Mesenchymal stem cell (in vitro differentiated cells and primary cell): ENCODE measurements at regions not wholly inside any gene's neighbourhood (a gene's known extent, or its start where the extent isn't known, plus 50 kb on each side); places are given as distances from the start of the nearest gene placed in this dataset.

Experiments
- DNase-seq: peaks from one replicate; pipeline ENCODE4 v3.0.0-alpha.2; 2013
- H2AFZ ChIP-seq: one replicate; pipeline ENCODE4 v1.6.1; 2013; ENCODE audit warnings: low read depth, mild to moderate bottlenecking, control low read depth, inconsistent platforms, low read length, moderate library complexity
- H2AK5ac ChIP-seq: 2 replicates; pipeline ENCODE4 v1.6.1; 2013; ENCODE audit warnings: low read length, moderate library complexity, mild to moderate bottlenecking, inconsistent platforms; ENCODE audit not compliant: severe bottlenecking
- H2BK120ac ChIP-seq: one replicate; pipeline ENCODE4 v1.6.1; 2013; ENCODE audit warnings: low read depth, mild to moderate bottlenecking, inconsistent platforms, low read length, moderate library complexity
- H2BK12ac ChIP-seq, 2 experiments: one replicate each; pipeline ENCODE4 v1.6.1; 2013; ENCODE audit warnings: inconsistent platforms in 2 of 2, low read length in 2 of 2, mild to moderate bottlenecking in 2 of 2, moderate library complexity in 2 of 2, control low read depth in 1 of 2
- H2BK15ac ChIP-seq: one replicate; pipeline ENCODE4 v1.6.1; 2013; ENCODE audit warnings: mild to moderate bottlenecking, low read depth, inconsistent platforms; ENCODE audit not compliant: poor library complexity, severe bottlenecking
- H2BK5ac ChIP-seq: 2 replicates; pipeline ENCODE4 v1.6.1; 2013; ENCODE audit warnings: low read depth, mild to moderate bottlenecking, low read length, control low read depth, inconsistent platforms; ENCODE audit not compliant: poor library complexity, severe bottlenecking
- H3K14ac ChIP-seq, 2 experiments: one replicate each; pipeline ENCODE4 v1.6.1; 2013; ENCODE audit warnings: inconsistent platforms in 2 of 2, low read length in 2 of 2, control low read depth in 1 of 2, mild to moderate bottlenecking in 1 of 2, moderate library complexity in 1 of 2
- H3K18ac ChIP-seq, 2 experiments: one replicate each; pipeline ENCODE4 v1.6.1; 2013; ENCODE audit warnings: inconsistent platforms in 2 of 2, low read length in 2 of 2, control low read depth in 1 of 2, low read depth in 1 of 2, mild to moderate bottlenecking in 1 of 2
- H3K23ac ChIP-seq, 2 experiments: one replicate each; pipeline ENCODE4 v1.6.1; 2013; ENCODE audit warnings: inconsistent platforms in 2 of 2, low read length in 2 of 2, mild to moderate bottlenecking in 2 of 2, moderate library complexity in 2 of 2, control low read depth in 1 of 2
- H3K27ac ChIP-seq: 2 replicates; pipeline ENCODE4 v1.5.1; 2013; ENCODE audit warnings: mild to moderate bottlenecking, moderate library complexity, low read length, control low read depth, inconsistent platforms; ENCODE audit not compliant: poor library complexity, severe bottlenecking
- H3K27me3 ChIP-seq, 2 experiments: 2 replicates each; pipeline versions ENCODE4 v1.6.1 to v1.7.0; 2013; ENCODE audit warnings: low read length in 2 of 2, mild to moderate bottlenecking in 2 of 2, moderate library complexity in 2 of 2, control low read depth in 1 of 2, inconsistent platforms in 1 of 2; ENCODE audit not compliant: control insufficient read depth in 1 of 2, insufficient read depth in 1 of 2
- H3K36me3 ChIP-seq, 2 experiments: 2 replicates each; pipeline versions ENCODE4 v1.6.1 to v1.7.0; 2013; ENCODE audit warnings: low read length in 2 of 2, control low read depth in 1 of 2, inconsistent platforms in 1 of 2, low read depth in 1 of 2, mild to moderate bottlenecking in 1 of 2; ENCODE audit not compliant: insufficient read depth in 2 of 2, control insufficient read depth in 1 of 2
- H3K4ac ChIP-seq, 2 experiments: one replicate each; pipeline ENCODE4 v1.6.1; 2013; ENCODE audit warnings: inconsistent platforms in 2 of 2, low read length in 2 of 2, mild to moderate bottlenecking in 2 of 2, moderate library complexity in 2 of 2, control low read depth in 1 of 2, low read depth in 1 of 2
- H3K4me1 ChIP-seq: 2 replicates; pipeline ENCODE4 v1.6.1; 2013; ENCODE audit warnings: low read depth, low read length, control low read depth; ENCODE audit not compliant: control insufficient read depth, insufficient read depth
- H3K4me2 ChIP-seq: 2 replicates; pipeline ENCODE4 v1.6.1; 2013; ENCODE audit warnings: low read length, mild to moderate bottlenecking, inconsistent platforms; ENCODE audit not compliant: poor library complexity, severe bottlenecking
- H3K4me3 ChIP-seq, 2 experiments: 2 replicates each; pipeline versions ENCODE4 v1.5.1 to v1.7.0; 2013; ENCODE audit warnings: low read length in 2 of 2, mild to moderate bottlenecking in 2 of 2, control low read depth in 1 of 2, low read depth in 1 of 2; ENCODE audit not compliant: insufficient read depth in 1 of 2
- H3K79me1 ChIP-seq: replicated peaks from 2 replicates; pipeline ENCODE4 v1.6.1; 2013; ENCODE audit warnings: mild to moderate bottlenecking, control low read depth, low read length, inconsistent platforms; ENCODE audit not compliant: poor library complexity, severe bottlenecking
- H3K9ac ChIP-seq: 2 replicates; pipeline ENCODE4 v1.7.0; 2013; ENCODE audit warnings: mild to moderate bottlenecking, low read length, moderate library complexity
- H3K9me3 ChIP-seq: 2 replicates; pipeline ENCODE4 v1.7.0; 2013; ENCODE audit warnings: mild to moderate bottlenecking, low read length; ENCODE audit not compliant: control insufficient read depth
- H4K8ac ChIP-seq: one replicate; pipeline ENCODE4 v1.6.1; 2013; ENCODE audit warnings: inconsistent platforms, mild to moderate bottlenecking, low read length, moderate library complexity
- H4K91ac ChIP-seq: one replicate; pipeline ENCODE4 v1.6.1; 2013; ENCODE audit warnings: mild to moderate bottlenecking, low read length, inconsistent platforms
- WGBS: methylation state at CpG from one replicate; pipeline ENCODE4 v1.1.7; 2013; ENCODE audit warnings: mixed read lengths; 5-methylcytosine and 5-hydroxymethylcytosine counted together

GRCh38 chr9:100671898-100672297 lies 94.0 kb downstream of the CAVIN4 start:
- Histone ChIP-seq H3K9ac (no peak overlapping the region), H2BK5ac (no peak overlapping the region), H3K14ac (no peak overlapping the region), H2AK5ac (no peak overlapping the region), H3K4me3 (no peak overlapping the region), H3K4me1 (no peaks in the 10 kb centered on the region), H2BK120ac (no peak overlapping the region), H3K27ac (no peak overlapping the region), H3K4me2 (no peak overlapping the region), H3K4ac (no peak overlapping the region), H3K9me3 (no peaks in the 10 kb centered on the region), H3K23ac (no peak overlapping the region), H4K91ac (no peak overlapping the region), H2BK15ac (no peak overlapping the region), H3K79me1 (no peaks in the 10 kb centered on the region), H3K18ac (no peak overlapping the region), H3K36me3 (no peaks in the 10 kb centered on the region), H4K8ac (no peak overlapping the region), H2BK12ac (no peak overlapping the region), H3K27me3 (no peaks in the 10 kb centered on the region), H2AFZ (no peak overlapping the region)
- 78% methylated on average over 5 of the region's 5 CpGs for WGBS
- DNase-seq, result no peak

DNA sequence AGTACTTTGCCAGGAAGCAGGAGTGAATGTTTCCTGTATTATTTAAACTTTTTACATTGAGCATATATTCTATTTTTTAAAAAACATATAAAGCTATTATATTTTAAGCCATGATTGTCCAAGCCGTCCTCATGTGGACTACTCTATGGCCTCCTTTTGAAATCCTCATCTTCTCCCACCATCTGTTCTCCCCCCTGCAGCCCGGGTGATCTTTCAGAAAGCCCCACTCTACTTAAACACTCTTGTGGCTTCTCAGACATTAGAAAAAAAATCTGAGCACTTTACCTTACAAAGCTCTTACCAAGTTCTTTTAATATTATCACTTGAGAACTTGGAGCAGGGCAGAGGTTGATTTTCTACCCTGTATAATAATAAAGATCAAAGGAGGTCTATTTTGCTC lies 95.4 kb downstream of the CAVIN4 start:
- Histone ChIP-seq H2AK5ac (no peak overlapping the region), H3K27me3 (no peaks in the 10 kb centered on the region), H3K9me3 (no peaks in the 10 kb centered on the region), H4K91ac (no peak overlapping the region), H2BK120ac (no peak overlapping the region), H3K27ac (no peak overlapping the region), H2AFZ (no peak overlapping the region), H4K8ac (no peak overlapping the region), H3K4me1 (no peaks in the 10 kb centered on the region), H3K4ac (no peak overlapping the region), H3K9ac (no peak overlapping the region), H2BK5ac (no peak overlapping the region), H3K23ac (no peak overlapping the region), H2BK15ac (no peak overlapping the region), H3K4me2 (no peak overlapping the region), H3K14ac (no peak overlapping the region), H3K36me3 (no peaks in the 10 kb centered on the region), H3K79me1 (no peaks in the 10 kb centered on the region), H3K4me3 (no peak overlapping the region), H3K18ac (no peak overlapping the region), H2BK12ac (no peak overlapping the region)
- 72% methylated on average over 2 of the region's 2 CpGs for WGBS
- no peak for DNase-seq

DNA sequence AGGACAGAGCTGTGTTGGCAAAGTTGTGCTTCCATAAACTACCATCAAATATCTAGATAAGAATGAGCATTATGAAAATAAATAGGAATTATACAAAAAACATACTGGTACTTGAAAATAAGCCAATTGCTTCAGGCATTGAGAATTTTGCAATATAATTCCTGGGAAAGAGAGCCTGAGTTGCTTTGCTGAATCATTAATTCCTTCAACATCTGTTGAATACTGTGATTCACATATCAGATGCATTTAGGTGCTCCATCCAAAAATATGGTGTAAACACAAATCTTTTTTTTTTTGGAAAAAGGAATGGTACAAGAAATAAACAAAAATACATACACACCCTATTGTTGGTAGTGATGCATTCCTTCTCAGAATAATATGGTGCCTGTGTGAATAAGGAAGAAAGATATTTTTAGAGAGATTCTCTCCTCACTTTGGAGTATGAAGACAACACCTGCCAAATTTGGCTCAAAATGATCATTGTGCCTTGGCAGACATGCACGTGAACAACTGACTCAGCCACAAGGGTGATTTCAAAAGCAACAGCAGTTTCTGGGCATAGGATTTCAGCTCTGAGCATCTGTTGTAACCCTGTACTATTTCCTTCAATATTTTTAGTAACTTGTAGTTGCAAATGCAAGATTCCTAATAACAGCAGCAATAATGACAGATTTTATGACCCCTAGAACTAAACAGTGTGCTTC lies 96.7 kb downstream of the CAVIN4 start:
- DNase-seq, result no peak
- no peak overlapping the region for H3K27ac ChIP-seq
- H4K91ac ChIP-seq, result no peak overlapping the region
- no peak overlapping the region for H3K4me3 ChIP-seq
- 42% methylated on average over 1 of the region's 1 CpG for WGBS
- no peak overlapping the region for H2AK5ac ChIP-seq
- no peak overlapping the region for H3K14ac ChIP-seq
- H3K4me1 ChIP-seq, result no peaks in the 10 kb centered on the region
- no peak overlapping the region for H2AFZ ChIP-seq
- no peak overlapping the region for H3K4ac ChIP-seq
- H3K9me3 ChIP-seq, result no peaks in the 10 kb centered on the region
- no peak overlapping the region for H3K4me2 ChIP-seq
- H2BK5ac ChIP-seq, result no peak overlapping the region
- no peaks in the 10 kb centered on the region for H3K79me1 ChIP-seq
- no peak overlapping the region for H2BK120ac ChIP-seq
- no peak overlapping the region for H3K23ac ChIP-seq
- no peak overlapping the region for H4K8ac ChIP-seq
- no peak overlapping the region for H3K18ac ChIP-seq
- H3K9ac ChIP-seq, result no peak overlapping the region
- no peak overlapping the region for H2BK12ac ChIP-seq
- no peaks in the 10 kb centered on the region for H3K36me3 ChIP-seq
- no peak overlapping the region for H2BK15ac ChIP-seq
- H3K27me3 ChIP-seq, result no peaks in the 10 kb centered on the region

GRCh38 chr9:100679834-100680233 lies 102.0 kb downstream of the CAVIN4 start:
- no peak overlapping the region for H3K23ac ChIP-seq
- no CpG with 5 or more reads among the region's 2 CpGs for WGBS
- H2BK15ac ChIP-seq, result no peak overlapping the region
- H3K14ac ChIP-seq, result no peak overlapping the region
- H2AFZ ChIP-seq, result no peak overlapping the region
- H3K27me3 ChIP-seq, result no peaks in the 10 kb centered on the region
- no peak overlapping the region for H2BK5ac ChIP-seq
- no peak overlapping the region for H2AK5ac ChIP-seq
- no peaks in the 10 kb centered on the region for H3K4me1 ChIP-seq
- H3K4me2 ChIP-seq, result no peak overlapping the region
- no peak overlapping the region for H2BK120ac ChIP-seq
- no peaks in the 10 kb centered on the region for H3K9me3 ChIP-seq
- H3K4ac ChIP-seq, result no peak overlapping the region
- H2BK12ac ChIP-seq, result no peak overlapping the region
- no peaks in the 10 kb centered on the region for H3K36me3 ChIP-seq
- H3K27ac ChIP-seq, result no peak overlapping the region
- no peak overlapping the region for H3K9ac ChIP-seq
- H3K79me1 ChIP-seq, result no peaks in the 10 kb centered on the region
- no peak overlapping the region for H4K91ac ChIP-seq
- no peak overlapping the region for H4K8ac ChIP-seq
- H3K18ac ChIP-seq, result no peak overlapping the region
- no peak overlapping the region for H3K4me3 ChIP-seq
- DNase-seq, result no peak
